T-helper 1 cell treated with Interleukin-12 subunit alpha and Interleukin-12 subunit beta and Interleukin-4 antibody, amounts not matched to agents 30 ng/mL and 1 ng/mL, for 36 hours (primary cell): ENCODE measurements at regions not wholly inside any gene's neighbourhood (a gene's known extent, or its start where the extent isn't known, plus 50 kb on each side); places are given as distances from the start of the nearest gene placed in this dataset.
"Not testable (repeated sequence)": the region's sequence is repeated elsewhere in the genome, so short reads cannot be mapped to it uniquely, and the experiment has no call there.

Source experiments
- intact Hi-C: fragments of 100-400 bp; cut with micrococcal nuclease; formaldehyde crosslinking; loops from one replicate; pipeline ENCODE4 v1.15.1; 2024

GRCh38 chr6:27132532-27133280 is 114.8 kb upstream of the PRSS16 start:
- intact Hi-C loops = loop anchor here (1.0 to 5.0 kb wide), 17 partner anchors 14 to 1763 kb away; partner anchors contain the start of genes ABT1 and ZNF184

- intact Hi-C loops = loop anchor here (2.0 to 5.0 kb wide), 8 partner anchors 537 to 1749 kb away; partner anchors contain the start of gene ABT1
Measured at GRCh38 chr6:27133281-27134227, 113.9 kb upstream of the PRSS16 start.

GRCh38 chr6:27135087-27135657 is 112.3 kb upstream of the PRSS16 start:
- intact Hi-C loops = no loop called here

GRCh38 chr6:27136077-27136644 is 111.3 kb upstream of the PRSS16 start:
- intact Hi-C loops = no loop called here

GRCh38 chr6:27136978-27137814 is 110.3 kb upstream of the PRSS16 start:
- intact Hi-C loops = no loop called here

GRCh38 chr6:27138406-27138805 is 109.1 kb upstream of the PRSS16 start:
- intact Hi-C loops = no loop called here

- intact Hi-C loops = loop anchor here (1.0 kb wide), 2 partner anchors 8 kb away; a partner anchor contains a TSS
Measured at GRCh38 chr6:27138837-27139755, 108.4 kb upstream of the PRSS16 start.

- intact Hi-C loops = loop anchor here (1.0 kb wide), 2 partner anchors 7 to 9 kb away; a partner anchor contains a TSS
Measured at GRCh38 chr6:27139756-27140579, 107.5 kb upstream of the PRSS16 start.

- intact Hi-C loops = no loop called here
Measured at GRCh38 chr6:27140999-27141528, 106.4 kb upstream of the PRSS16 start.

GRCh38 chr6:27141529-27142015 is 105.9 kb upstream of the PRSS16 start:
- intact Hi-C loops = no loop called here

GRCh38 chr6:27143020-27143388 is 104.5 kb upstream of the PRSS16 start:
- intact Hi-C loops = not testable (repeated sequence)

GRCh38 chr6:27143474-27144026 is 104.0 kb upstream of the PRSS16 start:
- intact Hi-C loops = no loop called here

GRCh38 chr6:27144740-27145079 is 102.8 kb upstream of the PRSS16 start:
- intact Hi-C loops = loop anchor here (5.0 kb wide), 1 partner anchor 962 kb away; a partner anchor contains a TSS

GRCh38 chr6:27145731-27146455 is 101.6 kb upstream of the PRSS16 start:
- intact Hi-C loops = loop anchor here (1.0 to 5.0 kb wide), 10 partner anchors 14 to 1113 kb away; a partner anchor contains a TSS

GRCh38 chr6:27146456-27146705 is 101.1 kb upstream of the PRSS16 start:
- intact Hi-C loops = loop anchor here (1.0 to 5.0 kb wide), 10 partner anchors 14 to 1114 kb away; a partner anchor contains a TSS

- intact Hi-C loops = loop anchor here (1.0 to 5.0 kb wide), 14 partner anchors 8 to 1114 kb away; a partner anchor contains a TSS
Measured at GRCh38 chr6:27146706-27147505, 100.6 kb upstream of the PRSS16 start.
